Heart right ventricle (tissue), 16 donors: ENCODE measurements at regions not wholly inside any gene's neighbourhood (a gene's known extent, or its start where the extent isn't known, plus 50 kb on each side); places are given as distances from the start of the nearest gene placed in this dataset.

Source experiments
- ATAC-seq, 8 donors: fragments of 200-7000 bp; cut with Tn5 transposase; one replicate each; pipeline ENCODE4 v1.9.1; 2020; ENCODE audit warnings: mild to moderate bottlenecking in 8 of 8, moderate library complexity in 8 of 8, moderate number of reproducible peaks in 1 of 8
- DNase-seq, 2 donors: peaks; one replicate each; pipeline ENCODE4 v3.0.0-alpha.2; 2020
- H3K27ac ChIP-seq, 10 donors: fragments of 200-600 bp; sonication (generic) in 2 of 10; one replicate each; pipeline versions ENCODE4 v1.5.0 to v1.8.0; 2020 to 2022; ENCODE audit warnings: mild to moderate bottlenecking in 3 of 10
- H3K27me3 ChIP-seq, 7 donors: fragments of 200-600 bp; one replicate each; pipeline ENCODE4 v1.8.0; 2021 to 2022; ENCODE audit warnings: mild to moderate bottlenecking in 2 of 7
- H3K36me3 ChIP-seq, 9 donors: fragments of 200-600 bp; sonication (generic) in 1 of 9; one replicate each; pipeline versions ENCODE4 v1.5.0 to v1.8.0; 2020 to 2022; ENCODE audit warnings: mild to moderate bottlenecking in 2 of 9
- H3K4me1 ChIP-seq, 9 donors: fragments of 200-600 bp; sonication (generic) in 1 of 9; one replicate each; pipeline versions ENCODE4 v1.5.0 to v1.8.0; 2020 to 2022; ENCODE audit warnings: mild to moderate bottlenecking in 4 of 9
- H3K4me3 ChIP-seq, 10 donors: fragments of 200-600 bp; sonication (generic) in 2 of 10; one replicate each; pipeline versions ENCODE4 v1.5.0 to v1.8.0; 2020 to 2022; ENCODE audit warnings: mild to moderate bottlenecking in 7 of 10, moderate library complexity in 2 of 10
- H3K9me3 ChIP-seq, 11 donors: fragments of 200-600 bp in 10 of 11; sonication (generic) in 2 of 11; one replicate each; pipeline versions ENCODE4 v1.5.0 to v1.8.0; 2013 to 2022; ENCODE audit warnings: mild to moderate bottlenecking in 2 of 11, control low read depth in 1 of 11, moderate library complexity in 1 of 11
- WGBS, 2 donors: extraction: QIAGEN DNeasy Blood & Tissue Kit; methylation state at CpG; one replicate each; pipeline ENCODE4 v1.1.7; 2013; ENCODE audit warnings: inconsistent platforms in 1 of 2; 5-methylcytosine and 5-hydroxymethylcytosine counted together
- intact Hi-C, 10 donors: fragments of 100-400 bp; cut with DNase I; formaldehyde crosslinking; loops; one replicate each; pipeline versions ENCODE4 v1.11.1 to v1.14.2; 2022
- TF ChIP-seq, protein P1 (sequence below), 9 donors: fragments of 200-600 bp; sonication (generic) in 2 of 9; IDR thresholded peaks; one replicate each; pipeline versions ENCODE4 v1.5.0 to v1.8.0; 2021 to 2022; ENCODE audit warnings: antibody characterized with exemption in 9 of 9, mild to moderate bottlenecking in 5 of 9, moderate library complexity in 1 of 9
- donor health status: Arrhythmogenic right ventricular cardiomyopathy.
- donor health status: ischemic (EF 13 %, LVEDD 7.1; RV severe dilation, severe dysfunction).
- donor health status: healthy with polysubstance abuse.
- donor health status: DM: no; HTN: yes; CAD: no.
- donor health status: DM: no; HTN: no; CAD: no.
- donor health status: ischemic (EF 25% LVEDD 6.9; RV normal size, moderate dysfunction).
- donor health status: ischemic (EF 25% LVEDD 5.7; RV mildly dilated, moderate dysfunction).
- donor health status: healthy.
- donor health status: DM: yes; HTN: yes; CAD: no.
- donor health status: Ischemic cardiomyopathy.
- donor health status: ischemic (EF 35%, LVEDD 5.7; RV mildly dilated, moderate dysfunction).
- donor health status: nonischemic (EF 11% LVEDD 7.7; RV severe dilation, severe dysfunction).
- donor health status: DM: yes; HTN: yes; CAD: no.
- donor health status: PGD.
- donor health status: ischemic (EF 29% LVEDD 5.4; RV normal size, mild dysfunction).
- donor health status: nonischemic (EF 23%, LVEDD 6.1; RV moderate dilation, normal function).

DNA sequence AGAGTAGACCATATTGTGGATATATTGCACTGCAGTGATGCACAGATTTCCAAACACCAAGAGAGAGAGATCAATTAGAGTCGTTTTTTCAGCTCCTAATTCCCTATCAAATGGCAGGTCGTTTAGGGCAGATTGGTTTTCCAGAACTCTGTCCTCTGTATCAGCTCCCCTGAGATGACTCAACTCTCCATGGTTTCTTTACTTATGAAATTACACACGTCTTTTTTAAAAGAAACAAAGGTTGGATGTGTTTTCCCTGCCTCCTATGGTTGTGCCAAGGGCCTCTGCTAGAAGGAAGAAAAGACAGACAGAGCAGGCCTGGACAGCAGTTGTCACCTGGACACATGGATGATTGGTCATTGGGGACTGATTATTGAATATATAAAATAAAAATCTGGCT, 478.1 kb upstream of the NBEA start:
- TF ChIP-seq, protein P1, sequence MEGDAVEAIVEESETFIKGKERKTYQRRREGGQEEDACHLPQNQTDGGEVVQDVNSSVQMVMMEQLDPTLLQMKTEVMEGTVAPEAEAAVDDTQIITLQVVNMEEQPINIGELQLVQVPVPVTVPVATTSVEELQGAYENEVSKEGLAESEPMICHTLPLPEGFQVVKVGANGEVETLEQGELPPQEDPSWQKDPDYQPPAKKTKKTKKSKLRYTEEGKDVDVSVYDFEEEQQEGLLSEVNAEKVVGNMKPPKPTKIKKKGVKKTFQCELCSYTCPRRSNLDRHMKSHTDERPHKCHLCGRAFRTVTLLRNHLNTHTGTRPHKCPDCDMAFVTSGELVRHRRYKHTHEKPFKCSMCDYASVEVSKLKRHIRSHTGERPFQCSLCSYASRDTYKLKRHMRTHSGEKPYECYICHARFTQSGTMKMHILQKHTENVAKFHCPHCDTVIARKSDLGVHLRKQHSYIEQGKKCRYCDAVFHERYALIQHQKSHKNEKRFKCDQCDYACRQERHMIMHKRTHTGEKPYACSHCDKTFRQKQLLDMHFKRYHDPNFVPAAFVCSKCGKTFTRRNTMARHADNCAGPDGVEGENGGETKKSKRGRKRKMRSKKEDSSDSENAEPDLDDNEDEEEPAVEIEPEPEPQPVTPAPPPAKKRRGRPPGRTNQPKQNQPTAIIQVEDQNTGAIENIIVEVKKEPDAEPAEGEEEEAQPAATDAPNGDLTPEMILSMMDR (IDR thresholded peaks at IDR 0.05), result no peak
- no peaks in the 10 kb centered on the region for H3K36me3 ChIP-seq
- no peaks in the 10 kb centered on the region for H3K27me3 ChIP-seq
- no peak overlapping the region for H3K4me3 ChIP-seq
- DNase-seq (no peak), ATAC-seq (no peak)
- H3K4me1 ChIP-seq, result peaks cover 0 to 29% (median 3%) of the 10 kb centered on the region in 9 donors
- intact Hi-C loops, result no loop called here
- H3K27ac ChIP-seq, result no peak overlapping the region
- 53 to 63% methylated on average over 3 of the region's 3 CpGs for WGBS, 2 donors
- no peaks in the 10 kb centered on the region for H3K9me3 ChIP-seq

- no peak for ATAC-seq
- Histone ChIP-seq H3K4me1 (peaks cover 0 to 18% (median 0%) of the 10 kb centered on the region in 9 donors), H3K9me3 (no peaks in the 10 kb centered on the region), H3K27me3 (no peaks in the 10 kb centered on the region), H3K4me3 (no peak overlapping the region), H3K27ac (no peak overlapping the region), H3K36me3 (no peaks in the 10 kb centered on the region)
- WGBS, 2 donors, result 54 to 70% methylated on average over 1 of the region's 1 CpG
- no peak for DNase-seq
- intact Hi-C loops, result no loop called here
- TF ChIP-seq, protein P1 (IDR thresholded peaks at IDR 0.05), result no peak
These were observed 476.6 kb upstream of the NBEA start for GRCh38 chr13:34465423-34465922.

GRCh38 chr13:34466301-34466700, 475.8 kb upstream of the NBEA start:
- ATAC-seq (no peak), DNase-seq (no peak)
- H3K9me3 ChIP-seq, result no peaks in the 10 kb centered on the region
- no peaks in the 10 kb centered on the region for H3K36me3 ChIP-seq
- H3K4me1 ChIP-seq, result peaks cover 0 to 18% (median 0%) of the 10 kb centered on the region in 9 donors
- 93 to 94% methylated on average over 3 of the region's 3 CpGs for WGBS, 2 donors
- H3K27me3 ChIP-seq, result no peaks in the 10 kb centered on the region
- H3K27ac ChIP-seq, result no peak overlapping the region
- H3K4me3 ChIP-seq, result no peak overlapping the region
- intact Hi-C loops, result no loop called here
- TF ChIP-seq, protein P1 (IDR thresholded peaks at IDR 0.05), result no peak

GRCh38 chr13:34467450-34468083, 474.5 kb upstream of the NBEA start:
- peak in 3 of 8 donors; percentile 23 to 83 (median 42) for ATAC-seq
- 69 to 82% methylated on average over 3 of the region's 3 CpGs for WGBS, 2 donors
- Histone ChIP-seq H3K4me1 (peaks cover 0 to 18% (median 0%) of the 10 kb centered on the region in 9 donors), H3K36me3 (no peaks in the 10 kb centered on the region), H3K4me3 (no peak overlapping the region), H3K9me3 (no peaks in the 10 kb centered on the region), H3K27ac (no peak overlapping the region), H3K27me3 (no peaks in the 10 kb centered on the region)
- intact Hi-C loops, result no loop called here
- TF ChIP-seq, protein P1 (IDR thresholded peaks at IDR 0.05), result no peak
- DNase-seq, result no peak
